Endothelial cell of umbilical vein (primary cell): ENCODE measurements at regions not wholly inside any gene's neighbourhood (a gene's known extent, or its start where the extent isn't known, plus 50 kb on each side); places are given as distances from the start of the nearest gene placed in this dataset.

Source experiments
- BruUV-seq: library from RNA; stranded (reverse); fragments of 400-500 nt; replicated peaks from 2 replicates; lab custom pipeline; 2021; lab: Mats Ljungman, UMichigan
- CTCF ChIA-PET: fragments of 300-600, 350-600 bp; sonication (Branson Sonifier 250); formaldehyde crosslinking; loops from one replicate; lab custom pipeline; 2021; ENCODE audit warnings: antibody characterized with exemption, inconsistent platforms; lab: Charles Lee
- POLR2A ChIA-PET: fragments of 300-600, 350-600 bp; sonication (Branson Sonifier 250); formaldehyde crosslinking; loops from one replicate; lab custom pipeline; 2021; ENCODE audit warnings: antibody characterized with exemption, inconsistent platforms; lab: Charles Lee
- DNase-seq: peaks from one replicate; pipeline ENCODE4 v3.0.0-alpha.2; 2011; ENCODE audit warnings: low read depth, low spot score
- FAIRE-seq: peaks from 2 replicates; lab custom pipeline; 2011; peaks lifted over from hg19 to GRCh38; lab: Jason Lieb, UNC
- H2AFZ ChIP-seq: 2 replicates; pipeline ENCODE4 v1.6.0; 2012; ENCODE audit warnings: low read depth, low read length, control low read depth, inconsistent platforms
- H3K27ac ChIP-seq: 2 replicates; pipeline ENCODE4 v1.5.1; 2011; ENCODE audit warnings: low read depth, mild to moderate bottlenecking, control low read depth, low read length, moderate library complexity; ENCODE audit not compliant: insufficient read depth
- H3K27me3 ChIP-seq, 2 experiments: 2 replicates each; pipeline versions ENCODE4 v1.6.0 to v1.6.1; 2011; ENCODE audit warnings: low read length in 2 of 2, mixed read lengths in 1 of 2; ENCODE audit not compliant: control insufficient read depth in 2 of 2, insufficient read depth in 2 of 2
- H3K36me3 ChIP-seq, 2 experiments: 2 replicates in 1 of 2; 3 replicates in 1 of 2; pipeline ENCODE4 v1.5.1; 2011; ENCODE audit warnings: low read length in 2 of 2, mild to moderate bottlenecking in 1 of 2, moderate library complexity in 1 of 2; ENCODE audit not compliant: control insufficient read depth in 2 of 2, insufficient read depth in 2 of 2; ENCODE audit errors: extremely low read depth in 1 of 2
- H3K4me1 ChIP-seq: 3 replicates; pipeline ENCODE4 v1.5.1; 2011; ENCODE audit warnings: mild to moderate bottlenecking, low read length; ENCODE audit not compliant: control insufficient read depth, insufficient read depth; ENCODE audit errors: extremely low read depth
- H3K4me2 ChIP-seq: 2 replicates; pipeline ENCODE4 v1.6.1; 2011; ENCODE audit warnings: low read length, control low read depth, mixed read lengths; ENCODE audit not compliant: insufficient read depth
- H3K4me3 ChIP-seq, 3 experiments: fragments of 200-600 bp in 1 of 3; sonication (generic), shearing (Covaris generic) in 1 of 3; replicated peaks in 1 of 3; 2 replicates each; pipeline ENCODE4 v1.5.1; 2011 to 2016; ENCODE audit warnings: control low read depth in 3 of 3, low read length in 3 of 3, mild to moderate bottlenecking in 2 of 3, inconsistent platforms in 1 of 3, low read depth in 1 of 3, moderate library complexity in 1 of 3; ENCODE audit not compliant: insufficient read depth in 1 of 3
- H3K79me2 ChIP-seq: 2 replicates; pipeline ENCODE4 v1.6.0; 2012; ENCODE audit warnings: low read length, inconsistent platforms; ENCODE audit not compliant: control insufficient read depth, insufficient read depth
- H3K9ac ChIP-seq: replicated peaks from 2 replicates; pipeline ENCODE3; 2011; ENCODE audit warnings: low read length, control low read depth; ENCODE audit not compliant: insufficient read depth; ENCODE audit errors: extremely low read depth
- H3K9me1 ChIP-seq: replicated peaks from 3 replicates; pipeline ENCODE4 v1.6.0; 2011; ENCODE audit warnings: mild to moderate bottlenecking, low read length; ENCODE audit not compliant: control insufficient read depth, insufficient read depth; ENCODE audit errors: extremely low read depth
- H3K9me3 ChIP-seq: replicated peaks from 2 replicates; pipeline ENCODE4 v1.5.1; 2012; ENCODE audit warnings: low read length, inconsistent platforms; ENCODE audit not compliant: control insufficient read depth, insufficient read depth
- H4K20me1 ChIP-seq: replicated peaks from 2 replicates; pipeline ENCODE3; 2011; ENCODE audit warnings: mild to moderate bottlenecking, low read length; ENCODE audit not compliant: control insufficient read depth, insufficient read depth; ENCODE audit errors: extremely low read depth
- EZH2 ChIP-seq: IDR thresholded peaks from 2 replicates; pipeline ENCODE4 v1.6.1; 2012; ENCODE audit warnings: borderline replicate concordance, low read depth, mild to moderate bottlenecking, moderate library complexity, low read length, inconsistent platforms; ENCODE audit not compliant: severe bottlenecking
- FOS ChIP-seq: IDR thresholded peaks from 2 replicates; pipeline ENCODE4 v1.6.1; 2011; ENCODE audit warnings: mild to moderate bottlenecking, low read length, moderate library complexity, borderline replicate concordance; ENCODE audit not compliant: insufficient read depth
- GATA2 ChIP-seq: IDR thresholded peaks from 2 replicates; pipeline ENCODE4 v1.7.0; 2011; ENCODE audit warnings: low read depth, mild to moderate bottlenecking, moderate library complexity, mixed read lengths, low read length; ENCODE audit not compliant: insufficient read length, insufficient read depth
- JUN ChIP-seq: IDR thresholded peaks from 2 replicates; pipeline ENCODE4 v1.6.1; 2011; ENCODE audit warnings: borderline replicate concordance, low read depth; ENCODE audit not compliant: insufficient read length, insufficient read depth
- MYC ChIP-seq: IDR thresholded peaks from one replicate; pipeline ENCODE4 v1.6.1; 2011; ENCODE audit warnings: mild to moderate bottlenecking, low read depth, low read length
- POLR2A ChIP-seq: IDR thresholded peaks from 2 replicates; pipeline ENCODE4 v1.6.1; 2012; ENCODE audit warnings: low read depth, mild to moderate bottlenecking, control low read depth, low read length
- POLR2AphosphoS5 ChIP-seq: IDR thresholded peaks from 2 replicates; pipeline ENCODE4 v1.6.1; 2012; ENCODE audit warnings: low read depth, mild to moderate bottlenecking, control low read depth, low read length, moderate library complexity; ENCODE audit not compliant: insufficient read depth
- dilution Hi-C: fragments of 300-500 bp; cut with MboI; formaldehyde crosslinking; loops from one replicate; pipeline ENCODE4 v1.15.0; 2019; ENCODE audit warnings: low sequenced_read_pairs; ENCODE audit not compliant: extremely low pct_ligation_motif_present
- intact Hi-C: fragments of 100-400 bp; cut with micrococcal nuclease; formaldehyde crosslinking; loops from one replicate; pipeline ENCODE4 v1.10.0; 2022
- TF ChIP-seq, protein P1 (sequence below): IDR thresholded peaks from 2 replicates; pipeline ENCODE4 v1.6.1; 2011; ENCODE audit not compliant: insufficient read depth, insufficient read length
- TF ChIP-seq, protein P2 (sequence below), 2 donors: IDR thresholded peaks; 1 replicate in 1 of 2; 2 replicates in 1 of 2; pipeline ENCODE4 v1.5.1; 2011; ENCODE audit warnings: low read length in 2 of 2, mild to moderate bottlenecking in 2 of 2, moderate library complexity in 2 of 2, control low read depth in 1 of 2, inconsistent platforms in 1 of 2, low read depth in 1 of 2; ENCODE audit not compliant: insufficient read depth in 1 of 2; ENCODE audit errors: extremely low read depth in 1 of 2

DNA sequence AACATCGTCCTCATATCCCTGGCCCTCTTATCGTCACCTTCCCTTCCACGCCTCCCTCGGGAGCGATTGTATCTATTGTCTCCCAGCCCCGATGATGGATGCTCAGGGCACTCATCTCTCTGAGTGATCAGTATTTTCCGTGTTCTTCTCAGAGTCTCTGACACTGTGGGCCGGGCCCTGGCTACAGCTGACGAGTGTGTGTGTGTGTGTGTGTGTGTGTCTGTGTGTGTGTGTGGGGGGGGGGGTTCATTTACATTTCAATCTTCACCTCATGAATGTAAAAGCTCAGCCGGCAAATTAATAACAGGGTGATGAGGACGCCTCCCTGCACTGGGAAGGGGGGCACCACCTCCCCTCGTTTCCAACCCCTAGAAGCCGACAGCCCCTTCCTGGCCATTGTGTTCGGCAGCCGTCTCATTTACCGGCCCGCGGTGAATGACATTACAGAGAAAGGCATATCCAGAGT lies 159.5 kb downstream of the SHOX start:
- dilution Hi-C loops (no loop called here), intact Hi-C loops (no loop called here)
- BruUV-seq = no TSS peak
- H3K79me2 ChIP-seq = no peaks in the 10 kb centered on the region
- H3K27ac ChIP-seq = no peak overlapping the region
- H4K20me1 ChIP-seq = no peaks in the 10 kb centered on the region
- H3K4me2 ChIP-seq = no peak overlapping the region
- no peak overlapping the region for H3K9ac ChIP-seq
- ChIA-PET POLR2A (no interaction called here), CTCF (no interaction called here)
- no peak overlapping the region for H2AFZ ChIP-seq
- FAIRE-seq (no peak), DNase-seq (no peak)
- H3K36me3 ChIP-seq = no peaks in the 10 kb centered on the region
- H3K4me1 ChIP-seq = no peaks in the 10 kb centered on the region
- H3K4me3 ChIP-seq = no peak overlapping the region
- H3K9me1 ChIP-seq = no peaks in the 10 kb centered on the region
- peaks cover 5% of the 10 kb centered on the region for H3K9me3 ChIP-seq
- no peaks in the 10 kb centered on the region for H3K27me3 ChIP-seq
- TF ChIP-seq, protein P1, sequence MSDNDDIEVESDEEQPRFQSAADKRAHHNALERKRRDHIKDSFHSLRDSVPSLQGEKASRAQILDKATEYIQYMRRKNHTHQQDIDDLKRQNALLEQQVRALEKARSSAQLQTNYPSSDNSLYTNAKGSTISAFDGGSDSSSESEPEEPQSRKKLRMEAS = no peak
- TF ChIP-seq MYC (no peak), JUN (no peak), EZH2 (no peak), POLR2AphosphoS5 (no peak), GATA2 (no peak), FOS (no peak), POLR2A (no peak)
- TF ChIP-seq, protein P2, sequence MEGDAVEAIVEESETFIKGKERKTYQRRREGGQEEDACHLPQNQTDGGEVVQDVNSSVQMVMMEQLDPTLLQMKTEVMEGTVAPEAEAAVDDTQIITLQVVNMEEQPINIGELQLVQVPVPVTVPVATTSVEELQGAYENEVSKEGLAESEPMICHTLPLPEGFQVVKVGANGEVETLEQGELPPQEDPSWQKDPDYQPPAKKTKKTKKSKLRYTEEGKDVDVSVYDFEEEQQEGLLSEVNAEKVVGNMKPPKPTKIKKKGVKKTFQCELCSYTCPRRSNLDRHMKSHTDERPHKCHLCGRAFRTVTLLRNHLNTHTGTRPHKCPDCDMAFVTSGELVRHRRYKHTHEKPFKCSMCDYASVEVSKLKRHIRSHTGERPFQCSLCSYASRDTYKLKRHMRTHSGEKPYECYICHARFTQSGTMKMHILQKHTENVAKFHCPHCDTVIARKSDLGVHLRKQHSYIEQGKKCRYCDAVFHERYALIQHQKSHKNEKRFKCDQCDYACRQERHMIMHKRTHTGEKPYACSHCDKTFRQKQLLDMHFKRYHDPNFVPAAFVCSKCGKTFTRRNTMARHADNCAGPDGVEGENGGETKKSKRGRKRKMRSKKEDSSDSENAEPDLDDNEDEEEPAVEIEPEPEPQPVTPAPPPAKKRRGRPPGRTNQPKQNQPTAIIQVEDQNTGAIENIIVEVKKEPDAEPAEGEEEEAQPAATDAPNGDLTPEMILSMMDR (IDR thresholded peaks at IDR 0.05; ENCODE audit: extremely low read depth in 1 of 2, insufficient read depth in 1 of 2, low read depth in 1 of 2, low read length in 2 of 2) = no peak
